Activated naive CD4-positive, alpha-beta T cell treated with anti-CD3 and anti-CD28 coated beads, Interleukin-2, amount 10 ng/mL, durations not matched to agents 7 days and 5 days (primary cell): ENCODE measurements at regions not wholly inside any gene's neighbourhood (a gene's known extent, or its start where the extent isn't known, plus 50 kb on each side); places are given as distances from the start of the nearest gene placed in this dataset.

Experiments used
- CTCF ChIA-PET: fragments of 350-600 bp; sonication (Branson Sonifier 250); formaldehyde crosslinking; loops from one replicate; lab custom pipeline; 2021; ENCODE audit warnings: antibody characterized with exemption; lab: Charles Lee
- DNase-seq: peaks from one replicate; pipeline ENCODE4 v3.0.0-alpha.2; 2020
- H3K27ac Mint-ChIP-seq: one replicate; pipeline ENCODE4 v1.8.0; 2021; ENCODE audit warnings: mild to moderate bottlenecking, moderate library complexity, mixed read lengths
- H3K27me3 Mint-ChIP-seq: one replicate; pipeline ENCODE4 v1.8.0; 2021; ENCODE audit warnings: mild to moderate bottlenecking, mixed read lengths
- H3K36me3 Mint-ChIP-seq: one replicate; pipeline ENCODE4 v1.8.0; 2021; ENCODE audit warnings: mixed read lengths
- H3K4me1 Mint-ChIP-seq: one replicate; pipeline ENCODE4 v1.8.0; 2021; ENCODE audit warnings: mixed read lengths
- H3K4me3 Mint-ChIP-seq: one replicate; pipeline ENCODE4 v1.8.0; 2021; ENCODE audit warnings: mild to moderate bottlenecking, moderate library complexity, mixed read lengths
- H3K9me3 Mint-ChIP-seq: one replicate; pipeline ENCODE4 v1.8.0; 2021; ENCODE audit warnings: mixed read lengths

- H3K36me3 Mint-ChIP-seq: no peaks in the 10 kb centered on the region
- DNase-seq: no peak
- peaks cover 1% of the 10 kb centered on the region for H3K9me3 Mint-ChIP-seq
- H3K27ac Mint-ChIP-seq: no peak overlapping the region
- H3K4me1 Mint-ChIP-seq: no peaks in the 10 kb centered on the region
- CTCF ChIA-PET: no interaction called here
- H3K27me3 Mint-ChIP-seq: no peaks in the 10 kb centered on the region
- H3K4me3 Mint-ChIP-seq: no peak overlapping the region
These were observed 609.5 kb upstream of the NUDT12 start for GRCh38 chr5:104171958-104172690.

- DNase-seq: no peak
These were observed 608.3 kb upstream of the NUDT12 start for GRCh38 chr5:104170926-104171325.

GRCh38 chr5:104146652-104147051, 584.1 kb upstream of the NUDT12 start:
- no peaks in the 10 kb centered on the region for H3K4me1 Mint-ChIP-seq
- CTCF ChIA-PET: no interaction called here
- no peak overlapping the region for H3K27ac Mint-ChIP-seq
- H3K9me3 Mint-ChIP-seq: peaks cover 7% of the 10 kb centered on the region
- no peak for DNase-seq
- H3K4me3 Mint-ChIP-seq: no peak overlapping the region
- no peaks in the 10 kb centered on the region for H3K27me3 Mint-ChIP-seq
- H3K36me3 Mint-ChIP-seq: no peaks in the 10 kb centered on the region

More at GRCh38 chr5:104170926-104171325, 608.3 kb upstream of the NUDT12 start:
- H3K27me3 Mint-ChIP-seq: no peaks in the 10 kb centered on the region
- H3K27ac Mint-ChIP-seq: no peak overlapping the region
- no peaks in the 10 kb centered on the region for H3K36me3 Mint-ChIP-seq
- no peaks in the 10 kb centered on the region for H3K4me1 Mint-ChIP-seq
- no peaks in the 10 kb centered on the region for H3K9me3 Mint-ChIP-seq
- H3K4me3 Mint-ChIP-seq: no peak overlapping the region
- CTCF ChIA-PET: no interaction called here

GRCh38 chr5:104139840-104140239, 577.3 kb upstream of the NUDT12 start:
- Mint-ChIP-seq H3K36me3 (no peaks in the 10 kb centered on the region), H3K27me3 (no peaks in the 10 kb centered on the region), H3K27ac (no peak overlapping the region), H3K4me1 (no peaks in the 10 kb centered on the region), H3K9me3 (no peaks in the 10 kb centered on the region), H3K4me3 (no peak overlapping the region)
- DNase-seq: no peak
- CTCF ChIA-PET: no interaction called here

- no peak overlapping the region for H3K4me3 Mint-ChIP-seq
- H3K27ac Mint-ChIP-seq: no peak overlapping the region
These were observed 567.7 kb upstream of the NUDT12 start for GRCh38 chr5:104130320-104130719.

GRCh38 chr5:104128348-104128747, 565.8 kb upstream of the NUDT12 start:
- no peak for DNase-seq
- H3K36me3 Mint-ChIP-seq: no peaks in the 10 kb centered on the region

More at GRCh38 chr5:104130320-104130719, 567.7 kb upstream of the NUDT12 start:
- CTCF ChIA-PET: no interaction called here
- no peak for DNase-seq
- no peaks in the 10 kb centered on the region for H3K27me3 Mint-ChIP-seq
- no peaks in the 10 kb centered on the region for H3K36me3 Mint-ChIP-seq
- no peaks in the 10 kb centered on the region for H3K4me1 Mint-ChIP-seq
- peaks cover 17% of the 10 kb centered on the region for H3K9me3 Mint-ChIP-seq

GRCh38 chr5:104126980-104127379, 564.4 kb upstream of the NUDT12 start:
- Mint-ChIP-seq H3K27ac (no peak overlapping the region), H3K4me3 (no peak overlapping the region), H3K27me3 (no peaks in the 10 kb centered on the region), H3K36me3 (no peaks in the 10 kb centered on the region), H3K4me1 (no peaks in the 10 kb centered on the region), H3K9me3 (peaks cover 6% of the 10 kb centered on the region)
- CTCF ChIA-PET: no interaction called here
- DNase-seq: no peak

More at GRCh38 chr5:104128348-104128747, 565.8 kb upstream of the NUDT12 start:
- Mint-ChIP-seq H3K4me1 (no peaks in the 10 kb centered on the region), H3K9me3 (peaks cover 13% of the 10 kb centered on the region), H3K27ac (no peak overlapping the region), H3K4me3 (no peak overlapping the region), H3K27me3 (no peaks in the 10 kb centered on the region)
- CTCF ChIA-PET: no interaction called here

GRCh38 chr5:104119529-104119928, 556.9 kb upstream of the NUDT12 start:
- CTCF ChIA-PET: no interaction called here
- Mint-ChIP-seq H3K4me3 (no peak overlapping the region), H3K27me3 (no peaks in the 10 kb centered on the region), H3K36me3 (no peaks in the 10 kb centered on the region), H3K4me1 (no peaks in the 10 kb centered on the region), H3K27ac (no peak overlapping the region), H3K9me3 (no peaks in the 10 kb centered on the region)
- DNase-seq: no peak

GRCh38 chr5:104111632-104112031, 549.0 kb upstream of the NUDT12 start:
- Mint-ChIP-seq H3K4me1 (no peaks in the 10 kb centered on the region), H3K9me3 (peaks cover 8% of the 10 kb centered on the region), H3K36me3 (no peaks in the 10 kb centered on the region), H3K27ac (no peak overlapping the region), H3K27me3 (no peaks in the 10 kb centered on the region), H3K4me3 (no peak overlapping the region)
- CTCF ChIA-PET: no interaction called here
- no peak for DNase-seq

- H3K27me3 Mint-ChIP-seq: no peaks in the 10 kb centered on the region
- no peak for DNase-seq
- H3K27ac Mint-ChIP-seq: no peak overlapping the region
- CTCF ChIA-PET: no interaction called here
- H3K4me3 Mint-ChIP-seq: no peak overlapping the region
- H3K9me3 Mint-ChIP-seq: peaks cover 5% of the 10 kb centered on the region
- no peaks in the 10 kb centered on the region for H3K36me3 Mint-ChIP-seq
- H3K4me1 Mint-ChIP-seq: no peaks in the 10 kb centered on the region
These were observed 533.9 kb upstream of the NUDT12 start for GRCh38 chr5:104096451-104096850.

- H3K4me1 Mint-ChIP-seq: no peaks in the 10 kb centered on the region
- no peaks in the 10 kb centered on the region for H3K27me3 Mint-ChIP-seq
- DNase-seq: no peak
- CTCF ChIA-PET: no interaction called here
- H3K4me3 Mint-ChIP-seq: no peak overlapping the region
- H3K27ac Mint-ChIP-seq: no peak overlapping the region
- peaks cover 5% of the 10 kb centered on the region for H3K9me3 Mint-ChIP-seq
- H3K36me3 Mint-ChIP-seq: no peaks in the 10 kb centered on the region
These were observed 532.9 kb upstream of the NUDT12 start for GRCh38 chr5:104095527-104095926.

GRCh38 chr5:104088876-104089778, 526.5 kb upstream of the NUDT12 start:
- CTCF ChIA-PET: no interaction called here

GRCh38 chr5:104084896-104085295, 522.3 kb upstream of the NUDT12 start:
- Mint-ChIP-seq H3K4me1 (no peaks in the 10 kb centered on the region), H3K27ac (no peak overlapping the region), H3K4me3 (no peak overlapping the region), H3K27me3 (no peaks in the 10 kb centered on the region), H3K36me3 (no peaks in the 10 kb centered on the region), H3K9me3 (peaks cover 5% of the 10 kb centered on the region)
- CTCF ChIA-PET: no interaction called here
- no peak for DNase-seq

More at GRCh38 chr5:104088876-104089778, 526.5 kb upstream of the NUDT12 start:
- no peaks in the 10 kb centered on the region for H3K36me3 Mint-ChIP-seq
- no peak overlapping the region for H3K4me3 Mint-ChIP-seq
- H3K4me1 Mint-ChIP-seq: no peaks in the 10 kb centered on the region
- no peak for DNase-seq
- H3K9me3 Mint-ChIP-seq: peaks cover 3% of the 10 kb centered on the region
- H3K27ac Mint-ChIP-seq: no peak overlapping the region
- H3K27me3 Mint-ChIP-seq: no peaks in the 10 kb centered on the region

GRCh38 chr5:104082754-104083153, 520.2 kb upstream of the NUDT12 start:
- Mint-ChIP-seq H3K4me1 (no peaks in the 10 kb centered on the region), H3K27me3 (no peaks in the 10 kb centered on the region), H3K36me3 (no peaks in the 10 kb centered on the region), H3K27ac (no peak overlapping the region), H3K4me3 (no peak overlapping the region), H3K9me3 (peaks cover 2% of the 10 kb centered on the region)
- no peak for DNase-seq
- CTCF ChIA-PET: no interaction called here

GRCh38 chr5:104081232-104081631, 518.6 kb upstream of the NUDT12 start:
- H3K4me1 Mint-ChIP-seq: no peaks in the 10 kb centered on the region
- H3K36me3 Mint-ChIP-seq: no peaks in the 10 kb centered on the region
- CTCF ChIA-PET: no interaction called here
- no peak overlapping the region for H3K4me3 Mint-ChIP-seq
- no peaks in the 10 kb centered on the region for H3K27me3 Mint-ChIP-seq
- no peak for DNase-seq
- no peak overlapping the region for H3K27ac Mint-ChIP-seq
- peaks cover 2% of the 10 kb centered on the region for H3K9me3 Mint-ChIP-seq
